Colonic mucosa (tissue), 4 donors: ENCODE measurements at regions not wholly inside any gene's neighbourhood (a gene's known extent, or its start where the extent isn't known, plus 50 kb on each side); places are given as distances from the start of the nearest gene placed in this dataset.

Experiments used
- DNase-seq: peaks from one replicate; pipeline ENCODE4 v3.0.0-alpha.2; 2020
- H3K27ac ChIP-seq: fragments of 200-600 bp; one replicate; pipeline ENCODE4 v1.8.0; 2021
- H3K27me3 ChIP-seq: fragments of 200-600 bp; one replicate; pipeline ENCODE4 v1.8.0; 2021
- H3K36me3 ChIP-seq: fragments of 200-600 bp; one replicate; pipeline ENCODE4 v1.8.0; 2021
- H3K4me1 ChIP-seq: fragments of 200-600 bp; one replicate; pipeline ENCODE4 v1.8.0; 2021; ENCODE audit warnings: mild to moderate bottlenecking
- H3K4me3 ChIP-seq: fragments of 200-600 bp; one replicate; pipeline ENCODE4 v1.8.0; 2021
- H3K9ac ChIP-seq, 2 donors: one replicate each; pipeline ENCODE4 v1.7.0; 2013; ENCODE audit warnings: control low read depth in 2 of 2, low read depth in 2 of 2, low read length in 2 of 2
- H3K9me3 ChIP-seq: fragments of 200-600 bp; one replicate; pipeline ENCODE4 v1.8.0; 2021
- intact Hi-C: fragments of 100-400 bp; cut with DNase I; formaldehyde crosslinking; loops from one replicate; pipeline ENCODE4 v1.14.1; 2022
- TF ChIP-seq, protein P1 (sequence below): fragments of 200-600 bp; IDR thresholded peaks from one replicate; pipeline ENCODE4 v1.8.0; 2022; ENCODE audit warnings: antibody characterized with exemption, mild to moderate bottlenecking
- donor health status: healthy.
- donor health status: DM: no; HTN: no; CAD: no.
- donor health status: DM: no; HTN: no; CAD: no.

DNA sequence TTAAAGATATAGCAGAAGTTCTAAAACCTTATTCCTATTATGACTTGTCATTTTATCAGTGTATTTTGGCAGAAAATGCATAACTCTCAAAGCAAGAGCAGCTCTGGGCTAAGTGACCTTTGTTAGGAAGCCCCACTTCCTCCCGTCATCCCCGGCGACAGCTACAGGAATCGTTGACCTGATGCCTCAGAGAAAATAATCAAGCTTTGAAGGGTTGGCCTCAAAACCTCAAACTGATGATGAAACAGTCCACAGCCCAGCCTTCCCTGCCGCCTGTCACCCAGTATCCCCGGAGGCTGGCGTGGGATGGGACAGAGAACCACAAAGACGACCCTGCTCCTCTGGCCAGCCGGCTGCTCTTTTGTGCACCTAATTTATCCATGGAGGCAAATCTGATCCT lies 65.3 kb downstream of the KCNF1 start:
- Histone ChIP-seq H3K4me3 (no peak overlapping the region), H3K27me3 (no peaks in the 10 kb centered on the region), H3K9me3 (no peaks in the 10 kb centered on the region), H3K27ac (no peak overlapping the region), H3K36me3 (no peaks in the 10 kb centered on the region), H3K4me1 (no peaks in the 10 kb centered on the region), H3K9ac (no peak overlapping the region)
- no peak for DNase-seq
- intact Hi-C loops = no loop called here
- TF ChIP-seq, protein P1, sequence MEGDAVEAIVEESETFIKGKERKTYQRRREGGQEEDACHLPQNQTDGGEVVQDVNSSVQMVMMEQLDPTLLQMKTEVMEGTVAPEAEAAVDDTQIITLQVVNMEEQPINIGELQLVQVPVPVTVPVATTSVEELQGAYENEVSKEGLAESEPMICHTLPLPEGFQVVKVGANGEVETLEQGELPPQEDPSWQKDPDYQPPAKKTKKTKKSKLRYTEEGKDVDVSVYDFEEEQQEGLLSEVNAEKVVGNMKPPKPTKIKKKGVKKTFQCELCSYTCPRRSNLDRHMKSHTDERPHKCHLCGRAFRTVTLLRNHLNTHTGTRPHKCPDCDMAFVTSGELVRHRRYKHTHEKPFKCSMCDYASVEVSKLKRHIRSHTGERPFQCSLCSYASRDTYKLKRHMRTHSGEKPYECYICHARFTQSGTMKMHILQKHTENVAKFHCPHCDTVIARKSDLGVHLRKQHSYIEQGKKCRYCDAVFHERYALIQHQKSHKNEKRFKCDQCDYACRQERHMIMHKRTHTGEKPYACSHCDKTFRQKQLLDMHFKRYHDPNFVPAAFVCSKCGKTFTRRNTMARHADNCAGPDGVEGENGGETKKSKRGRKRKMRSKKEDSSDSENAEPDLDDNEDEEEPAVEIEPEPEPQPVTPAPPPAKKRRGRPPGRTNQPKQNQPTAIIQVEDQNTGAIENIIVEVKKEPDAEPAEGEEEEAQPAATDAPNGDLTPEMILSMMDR = no peak

DNA sequence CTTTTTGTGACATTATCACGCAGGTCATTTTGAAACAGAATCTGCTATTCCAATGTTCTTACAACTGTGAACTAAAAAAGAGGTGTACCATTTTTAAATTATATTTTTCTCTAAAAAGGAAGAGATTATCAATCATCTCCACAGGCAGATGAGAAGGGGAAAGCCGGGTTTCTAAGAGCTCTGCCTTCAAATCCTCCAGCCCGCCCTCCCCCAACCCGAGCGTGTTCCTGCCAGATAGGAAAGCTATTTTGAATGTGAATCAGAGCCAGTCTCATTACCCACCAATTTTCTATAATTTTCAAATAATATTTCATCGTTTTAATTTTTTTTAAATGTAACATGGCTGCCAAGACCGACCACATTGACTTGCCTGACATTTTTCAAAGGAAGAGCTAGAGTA lies 65.9 kb downstream of the KCNF1 start:
- no peaks in the 10 kb centered on the region for H3K9me3 ChIP-seq
- H3K27me3 ChIP-seq = no peaks in the 10 kb centered on the region
- H3K27ac ChIP-seq = no peak overlapping the region
- no peaks in the 10 kb centered on the region for H3K36me3 ChIP-seq
- no peak for DNase-seq
- no peak overlapping the region for H3K4me3 ChIP-seq
- H3K4me1 ChIP-seq = no peaks in the 10 kb centered on the region
- intact Hi-C loops = no loop called here
- H3K9ac ChIP-seq = no peak overlapping the region
- TF ChIP-seq, protein P1 = no peak

DNA sequence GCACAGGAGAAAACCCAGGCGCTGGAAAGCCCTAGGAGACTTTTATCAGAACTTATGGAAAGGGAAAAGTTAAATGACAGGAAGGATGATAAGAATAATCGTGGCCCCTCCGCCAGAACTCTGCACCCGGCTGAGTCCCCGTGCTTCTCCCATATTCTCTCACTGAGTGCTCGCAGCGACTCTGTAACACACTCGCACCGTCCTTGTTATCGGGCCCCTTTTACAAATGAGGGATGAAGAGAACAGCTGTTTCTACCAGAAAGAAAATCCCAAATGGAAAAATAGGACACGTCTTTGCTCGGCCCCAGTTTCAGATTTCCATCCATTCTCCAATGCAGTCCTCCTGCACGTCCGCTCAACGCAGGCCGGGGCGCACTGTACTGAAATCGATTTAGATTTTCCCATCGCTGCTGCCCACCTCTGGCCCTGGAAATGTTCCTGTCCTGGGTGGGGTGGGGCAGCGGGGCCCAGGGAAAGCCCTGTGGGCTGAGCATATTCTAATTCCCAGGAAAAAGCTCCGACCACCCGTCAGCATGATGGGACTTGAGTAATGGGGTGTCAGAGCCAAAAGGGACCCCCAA lies 66.4 kb downstream of the KCNF1 start:
- Histone ChIP-seq H3K36me3 (no peaks in the 10 kb centered on the region), H3K9ac (no peak overlapping the region), H3K9me3 (no peaks in the 10 kb centered on the region), H3K4me3 (no peak overlapping the region), H3K27me3 (no peaks in the 10 kb centered on the region), H3K27ac (no peak overlapping the region), H3K4me1 (no peaks in the 10 kb centered on the region)
- intact Hi-C loops = no loop called here
- TF ChIP-seq, protein P1 = no peak
- no peak for DNase-seq

DNA sequence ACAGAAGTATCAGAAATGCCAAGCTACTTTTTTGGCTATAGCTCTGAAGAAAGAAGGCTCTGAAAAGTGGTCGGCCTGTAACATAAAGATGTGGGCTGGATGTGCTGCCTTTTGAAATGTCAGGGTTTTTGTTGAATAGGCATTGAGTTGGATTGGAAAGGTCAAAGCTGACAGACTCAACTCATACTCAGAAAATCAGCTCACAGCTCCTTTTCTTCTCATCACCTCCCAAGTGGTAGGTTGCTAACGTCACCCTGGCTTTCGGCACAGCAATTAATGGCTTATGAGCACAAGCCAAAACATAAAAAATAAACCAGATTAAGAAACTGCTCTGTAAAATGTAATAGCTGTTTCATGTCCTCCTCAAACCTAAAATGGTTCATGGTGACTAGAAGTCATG lies 68.3 kb downstream of the KCNF1 start:
- H3K4me3 ChIP-seq = no peak overlapping the region
- intact Hi-C loops = no loop called here
- TF ChIP-seq, protein P1 = no peak

DNA sequence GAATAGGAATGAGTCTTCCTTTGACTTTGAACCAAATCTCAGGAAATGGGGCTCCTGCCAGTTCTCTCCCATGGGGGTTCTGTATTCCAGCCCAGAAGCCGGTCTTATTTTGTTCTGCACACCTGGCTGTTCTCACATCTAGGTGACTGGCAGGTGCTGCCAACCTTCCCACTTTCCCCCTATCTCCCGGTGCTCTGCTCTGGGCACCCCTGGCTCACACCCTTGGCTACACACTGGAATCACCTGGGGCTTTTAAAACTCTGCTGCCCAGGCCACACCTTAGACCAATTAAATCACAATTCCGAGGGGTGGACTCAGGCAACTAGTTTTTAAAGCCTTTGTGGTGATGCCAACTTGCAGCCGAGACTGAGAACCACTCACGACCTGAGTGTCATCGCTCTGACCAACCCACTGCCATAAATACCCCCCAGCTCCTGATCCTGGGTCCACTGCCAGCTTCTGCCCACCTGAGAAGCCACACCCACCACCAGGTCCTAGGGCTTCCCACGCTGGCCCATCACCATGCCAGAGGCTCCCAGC lies 69.2 kb downstream of the KCNF1 start:
- Histone ChIP-seq H3K9me3 (no peaks in the 10 kb centered on the region), H3K9ac (no peak overlapping the region), H3K4me3 (no peak overlapping the region), H3K4me1 (no peaks in the 10 kb centered on the region), H3K27me3 (no peaks in the 10 kb centered on the region), H3K36me3 (no peaks in the 10 kb centered on the region), H3K27ac (no peak overlapping the region)
- TF ChIP-seq, protein P1 = no peak
- no peak for DNase-seq
- intact Hi-C loops = no loop called here

More for the DNA sequence above, 68.3 kb downstream of the KCNF1 start:
- Histone ChIP-seq H3K9ac (no peak overlapping the region), H3K9me3 (no peaks in the 10 kb centered on the region), H3K27me3 (no peaks in the 10 kb centered on the region), H3K36me3 (no peaks in the 10 kb centered on the region), H3K4me1 (no peaks in the 10 kb centered on the region), H3K27ac (no peak overlapping the region)
- no peak for DNase-seq
